ENCODE measurements at regions not wholly inside any gene's neighbourhood (a gene's known extent, or its start where the extent isn't known, plus 50 kb on each side); places are given as distances from the start of the nearest gene placed in this dataset.
"Not testable (repeated sequence)": the region's sequence is repeated elsewhere in the genome, so short reads cannot be mapped to it uniquely, and the experiment has no call there.

- TF ChIP-seq CTCF (optimal IDR thresholded peaks at IDR 0.05 in 1 of 3, IDR thresholded peaks at IDR 0.05 in 1 of 3, conservative IDR thresholded peaks at IDR 0.05 in 1 of 3; ENCODE audit: extremely low read depth in 1 of 3, insufficient read depth in 2 of 3, low read length in 3 of 3); EZH2 (IDR thresholded peaks at IDR 0.05; ENCODE audit: low read length): not testable (repeated sequence)
These were observed 82.1 kb upstream of the METTL9 start for GRCh38 chr16:21517263-21517662.
